Myocyte (in vitro differentiated cells): ENCODE measurements at regions not wholly inside any gene's neighbourhood (a gene's known extent, or its start where the extent isn't known, plus 50 kb on each side); places are given as distances from the start of the nearest gene placed in this dataset.

ENCODE experiments used
- DNase-seq: peaks from one replicate; pipeline ENCODE4 v3.0.0-alpha.2; 2012; ENCODE audit warnings: low read depth

DNA sequence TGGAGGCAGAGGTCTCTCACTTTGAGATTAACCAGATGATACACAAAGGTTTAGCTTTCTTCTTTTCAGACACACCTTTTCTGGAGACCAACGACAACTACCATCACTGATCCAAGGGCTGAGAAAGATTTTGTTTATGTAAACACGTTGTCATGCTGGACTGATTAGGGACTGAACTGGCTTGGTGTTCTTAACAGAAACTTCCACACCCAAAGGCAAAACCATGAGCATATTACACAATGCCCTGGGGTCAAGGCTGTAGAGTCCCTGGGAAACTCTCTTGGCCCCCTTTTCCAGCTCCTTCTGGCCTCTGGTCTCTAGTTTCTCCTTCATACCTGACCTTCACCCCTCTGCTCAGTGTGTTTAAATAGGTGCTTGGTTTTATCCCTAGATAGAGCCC is 447.0 kb upstream of the TCF4 start:
- no peak for DNase-seq

DNA sequence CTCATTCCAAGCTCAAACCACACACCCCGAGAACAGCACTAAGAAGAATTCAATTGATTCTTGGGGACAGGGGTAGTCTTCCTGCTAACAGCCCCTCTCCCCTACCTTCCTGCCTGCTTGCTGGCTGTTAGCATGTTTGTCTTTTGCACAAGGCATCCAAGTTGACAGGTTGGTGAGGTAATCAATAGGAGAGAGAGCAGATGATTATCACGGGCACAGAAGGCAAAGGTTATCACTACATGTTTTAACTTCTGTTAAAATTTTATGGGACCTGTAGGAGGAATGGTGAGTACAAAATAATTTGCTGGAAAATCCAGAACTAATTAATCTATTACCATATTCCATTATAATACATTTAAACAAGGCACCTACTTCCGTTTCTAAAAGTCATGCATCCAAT is 442.1 kb upstream of the TCF4 start:
- no peak for DNase-seq

DNA sequence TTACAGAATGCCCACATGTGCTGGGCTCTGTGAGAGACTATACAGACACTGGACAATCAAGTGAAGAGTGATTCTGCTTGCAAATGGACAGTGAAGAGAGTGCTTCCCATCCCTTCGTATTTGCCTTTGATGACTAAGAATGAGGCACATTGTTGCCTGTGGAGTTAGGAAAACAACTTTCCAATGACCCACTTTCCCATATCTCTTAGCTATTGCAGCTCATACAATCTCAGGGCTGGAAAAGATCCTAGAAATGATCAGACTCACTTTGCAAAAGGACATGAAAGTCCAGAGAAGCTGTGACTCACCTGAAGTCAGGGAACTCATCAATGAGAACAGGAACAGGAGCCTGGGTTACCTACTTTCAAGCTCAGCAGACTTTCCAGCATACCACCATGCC is 440.5 kb upstream of the TCF4 start:
- DNase-seq: no peak

DNA sequence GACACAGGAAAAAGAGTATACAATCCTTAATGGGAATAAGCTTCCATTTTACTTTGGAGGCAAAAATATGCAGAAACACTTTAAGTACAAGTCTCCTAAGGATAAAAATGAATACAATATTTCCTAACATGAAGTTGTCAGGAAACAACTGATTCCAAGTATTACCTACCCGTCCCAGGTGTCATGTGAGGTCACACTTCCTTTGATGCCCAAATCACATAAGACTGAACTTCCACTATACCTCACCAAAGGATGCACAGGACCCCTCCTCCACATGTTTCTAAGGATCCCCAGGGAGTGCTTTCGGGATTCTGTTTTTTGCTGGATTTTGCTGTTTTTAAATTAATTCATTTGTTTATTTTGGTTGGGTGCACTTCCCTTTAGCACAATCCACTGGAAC is 438.5 kb upstream of the TCF4 start:
- no peak for DNase-seq

DNA sequence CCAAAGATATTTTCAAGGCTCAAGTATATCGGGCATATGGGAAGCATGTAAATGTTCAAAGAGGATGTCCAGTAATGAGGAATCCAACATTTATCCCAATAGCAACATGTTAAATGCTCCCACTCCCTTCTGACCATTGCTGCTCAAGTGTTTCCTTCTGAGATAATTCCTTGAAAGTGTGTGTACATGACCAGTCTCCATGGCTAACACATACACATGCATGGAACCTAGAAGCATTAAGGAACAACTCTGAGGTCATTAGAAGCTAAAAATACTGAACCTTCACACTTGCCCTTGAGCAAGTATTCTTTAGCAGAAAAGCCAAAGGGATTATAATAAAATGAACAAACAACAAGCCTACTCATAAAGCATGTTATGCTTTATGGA is 433.8 kb upstream of the TCF4 start:
- DNase-seq: no peak

DNA sequence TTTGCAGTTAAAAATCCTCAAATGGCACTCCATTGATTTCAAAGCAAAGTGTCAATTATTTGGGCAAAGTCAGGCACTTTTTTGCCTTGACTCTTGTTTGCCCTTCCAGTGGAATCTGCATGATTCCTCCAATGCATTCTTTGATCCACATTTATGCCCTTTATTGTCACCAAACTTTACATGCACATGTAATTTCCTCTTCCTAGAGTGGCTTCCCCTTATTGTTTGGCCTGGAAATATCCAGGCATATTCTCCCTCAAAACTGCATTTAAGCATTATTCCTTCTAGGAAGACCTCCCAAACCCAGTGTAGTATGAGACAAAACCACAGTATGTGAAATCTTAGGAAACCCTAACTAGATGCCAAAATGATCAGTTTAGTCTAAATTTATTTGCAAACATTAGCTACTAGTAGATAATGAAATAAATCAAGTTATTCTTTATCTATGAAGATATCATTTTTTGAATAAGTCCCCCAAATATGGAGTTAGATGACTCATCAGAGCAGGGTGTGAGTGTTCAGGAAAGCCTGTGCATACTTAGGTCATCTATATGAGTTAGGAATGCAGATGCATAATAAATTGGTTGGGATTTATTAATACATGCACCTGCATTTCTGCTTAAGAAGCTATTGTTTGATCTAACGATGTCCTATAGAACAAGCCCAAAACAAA is 433.3 kb upstream of the TCF4 start:
- no peak for DNase-seq

DNA sequence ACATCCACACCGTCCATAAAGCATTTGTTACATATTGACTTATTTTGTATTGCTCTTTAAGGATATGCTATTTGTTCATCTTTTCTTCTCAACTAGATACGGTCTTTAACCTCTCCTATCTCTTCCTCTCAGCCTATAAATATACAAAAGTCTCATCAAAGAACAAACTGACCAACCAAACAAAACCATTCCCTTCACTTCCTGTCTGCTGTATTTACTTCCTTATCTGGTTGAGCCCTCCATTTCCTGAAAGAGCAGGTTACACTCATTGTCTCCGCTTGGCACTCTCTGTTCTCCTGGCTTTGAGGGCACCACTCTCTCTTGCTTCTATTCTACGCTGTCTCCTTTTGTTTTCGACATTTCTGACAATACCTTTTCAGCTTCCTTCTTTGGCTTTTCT is 431.9 kb upstream of the TCF4 start:
- no peak for DNase-seq

DNA sequence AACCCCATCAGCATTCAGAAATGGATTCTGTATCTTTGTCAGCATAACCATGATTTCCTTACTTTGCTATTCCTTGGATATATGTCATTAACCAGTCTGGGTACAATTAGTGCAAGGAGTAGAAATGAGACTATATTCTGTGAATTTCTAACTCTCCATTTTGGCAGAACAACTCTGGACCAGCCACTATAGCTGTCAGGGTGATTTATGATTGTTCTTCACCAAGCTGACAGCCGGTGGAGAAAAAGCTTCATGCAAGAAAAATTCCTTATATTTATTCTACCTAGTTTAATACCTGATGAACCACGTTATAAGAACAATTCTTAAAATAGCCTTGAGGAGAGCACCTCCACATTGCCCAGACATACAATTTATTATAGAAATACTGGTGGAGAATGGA is 431.2 kb upstream of the TCF4 start:
- no peak for DNase-seq

DNA sequence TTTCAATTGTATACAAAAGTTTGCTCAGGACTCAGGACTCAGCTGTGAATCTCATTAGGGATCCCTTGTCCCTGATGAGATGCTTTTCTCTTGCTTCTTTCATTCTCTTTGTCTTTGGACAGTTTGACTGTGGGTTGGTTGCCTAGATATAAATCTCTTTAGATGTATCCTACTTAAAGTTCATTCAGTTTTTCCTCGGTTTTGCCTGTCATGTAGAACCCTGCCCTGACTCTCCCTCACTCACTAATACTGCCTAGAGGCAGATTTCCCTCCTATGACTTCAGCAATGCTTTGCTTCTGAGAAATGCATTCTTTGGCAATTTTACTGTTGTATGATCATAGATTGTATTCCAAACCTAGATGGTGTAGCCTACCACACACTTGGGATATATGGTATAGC is 421.4 kb upstream of the TCF4 start:
- no peak for DNase-seq

DNA sequence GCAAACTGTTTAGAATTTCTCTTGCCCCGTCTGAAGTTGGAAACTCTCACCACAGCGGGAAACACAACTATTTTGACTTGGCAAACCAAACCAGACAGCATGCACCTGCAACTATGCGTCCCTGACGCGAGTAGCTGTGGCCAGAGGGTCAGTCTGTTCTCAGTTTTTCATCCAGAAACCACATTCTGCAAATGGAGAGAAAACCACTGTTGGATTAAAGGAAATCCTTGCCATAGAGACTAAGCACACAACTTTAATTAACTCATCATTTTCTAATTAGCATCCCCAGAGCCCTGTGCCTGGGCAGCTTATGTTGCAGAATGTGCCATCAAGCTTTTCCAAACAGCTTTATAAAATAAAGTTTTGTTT is 415.7 kb upstream of the TCF4 start:
- DNase-seq: no peak

DNA sequence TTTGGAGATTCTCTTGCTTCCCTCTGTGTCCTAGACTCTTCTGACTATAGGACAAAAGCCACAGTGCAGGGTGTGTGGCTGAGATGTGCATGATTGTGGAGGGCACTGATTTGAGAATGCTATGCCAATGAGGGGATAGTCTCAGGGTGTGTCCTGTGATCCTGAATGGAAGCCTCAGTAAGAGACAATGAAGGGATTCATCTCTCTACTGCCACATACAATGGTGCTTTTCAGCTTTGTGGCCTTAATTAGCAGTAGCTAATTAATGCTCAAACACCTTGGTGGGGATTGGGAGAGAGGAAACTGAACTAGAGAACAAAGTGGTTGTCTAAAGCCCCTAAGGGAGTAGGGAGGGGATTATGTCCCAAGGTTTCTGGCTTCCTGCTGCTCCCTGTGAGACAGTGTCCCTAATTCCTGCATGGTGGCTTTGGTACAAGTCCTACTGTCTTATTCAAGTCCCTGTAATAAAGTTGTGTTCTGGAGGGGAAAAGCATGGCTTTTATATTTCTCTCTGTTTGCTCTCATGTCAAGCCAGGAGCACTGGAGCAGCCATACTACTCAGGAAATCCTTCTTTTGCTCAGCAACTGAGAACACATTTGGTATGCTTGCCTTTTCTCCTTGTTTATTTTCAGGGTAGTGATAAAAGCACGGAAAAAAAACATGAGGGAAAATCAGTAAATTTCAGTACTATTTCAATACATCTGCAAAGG is 415.2 kb upstream of the TCF4 start:
- no peak for DNase-seq

DNA sequence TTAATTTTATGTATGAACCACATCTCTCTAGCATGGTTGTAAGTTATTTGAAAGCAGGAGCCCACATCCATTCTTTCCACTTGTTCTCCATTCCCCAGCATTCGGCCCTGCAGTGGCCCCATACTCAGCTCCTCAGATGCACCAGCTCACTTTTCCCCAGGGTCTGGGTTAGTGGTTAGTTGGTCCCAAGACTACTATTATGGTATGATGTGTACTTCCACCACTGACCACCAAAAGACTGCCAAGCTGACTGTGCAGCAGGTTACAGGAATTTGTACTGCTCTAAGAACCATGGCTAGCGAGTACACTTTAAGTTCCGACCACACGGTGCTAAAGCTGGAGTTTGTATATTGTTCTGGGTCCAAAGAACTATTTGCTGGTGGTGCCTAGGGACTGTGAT is 413.6 kb upstream of the TCF4 start:
- DNase-seq: peak; percentile 68

DNA sequence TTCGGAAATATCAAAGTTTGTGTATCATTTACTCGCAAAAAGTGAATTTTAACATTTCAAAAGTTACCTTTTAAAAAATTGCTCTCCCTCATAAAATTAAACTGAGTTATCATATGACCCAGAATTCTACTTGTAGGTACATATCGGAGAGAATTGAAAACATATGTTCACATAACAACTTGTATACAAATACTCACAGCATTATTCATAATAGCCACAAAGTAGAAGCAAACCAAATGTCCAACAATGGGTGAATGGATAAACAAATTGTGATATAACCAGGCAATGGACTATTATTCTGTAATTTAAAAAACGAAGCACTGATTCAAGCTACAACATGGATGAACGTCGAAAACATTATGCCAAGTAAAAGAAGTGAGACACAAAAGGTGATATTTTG is 412.0 kb upstream of the TCF4 start:
- DNase-seq: no peak

DNA sequence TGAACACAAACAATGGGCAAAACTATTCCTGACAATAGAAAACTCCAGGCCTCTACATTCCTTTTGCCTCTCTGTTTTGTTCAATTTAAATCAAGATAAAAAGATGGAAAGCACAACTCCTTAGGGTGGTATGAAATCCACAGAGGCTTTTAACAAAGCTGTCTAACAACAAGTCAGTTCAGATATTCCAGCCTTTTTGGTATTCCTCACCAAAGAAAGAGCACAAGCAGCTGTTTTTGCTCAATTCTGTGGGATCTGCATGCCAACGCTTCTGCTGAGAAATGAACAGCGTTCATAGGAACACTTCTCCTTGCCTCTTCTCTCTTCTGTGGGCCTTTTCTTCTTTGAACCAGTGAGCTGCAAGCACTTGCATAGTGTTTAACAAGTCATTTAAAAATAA is 411.6 kb upstream of the TCF4 start:
- no peak for DNase-seq

DNA sequence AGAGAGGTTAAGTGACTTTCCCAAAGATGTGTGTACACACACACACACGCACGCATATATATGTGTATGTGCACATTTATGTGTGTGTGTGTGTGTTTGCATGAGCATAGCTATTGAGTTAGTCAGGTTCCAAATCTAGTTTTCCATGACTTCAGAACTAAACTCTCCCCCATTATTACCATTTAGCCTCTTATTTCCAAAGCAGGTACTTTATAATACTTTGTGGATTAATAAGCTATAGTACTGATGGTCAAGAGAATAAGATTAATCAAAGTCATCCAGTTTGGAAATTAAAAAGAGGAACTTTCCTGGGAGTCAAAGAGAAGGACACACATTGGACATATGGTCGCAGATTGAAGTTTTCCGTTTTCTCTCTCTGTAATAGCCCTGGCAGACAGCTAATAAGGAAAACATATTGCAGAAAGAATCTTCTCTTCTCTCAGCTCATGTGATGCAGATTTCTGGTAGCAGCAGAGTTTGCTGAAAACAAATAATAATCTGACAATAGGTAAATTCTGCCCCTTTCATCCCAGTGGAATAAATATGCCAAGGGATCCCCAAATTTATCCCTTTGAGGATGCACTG is 410.9 kb upstream of the TCF4 start:
- no peak for DNase-seq

DNA sequence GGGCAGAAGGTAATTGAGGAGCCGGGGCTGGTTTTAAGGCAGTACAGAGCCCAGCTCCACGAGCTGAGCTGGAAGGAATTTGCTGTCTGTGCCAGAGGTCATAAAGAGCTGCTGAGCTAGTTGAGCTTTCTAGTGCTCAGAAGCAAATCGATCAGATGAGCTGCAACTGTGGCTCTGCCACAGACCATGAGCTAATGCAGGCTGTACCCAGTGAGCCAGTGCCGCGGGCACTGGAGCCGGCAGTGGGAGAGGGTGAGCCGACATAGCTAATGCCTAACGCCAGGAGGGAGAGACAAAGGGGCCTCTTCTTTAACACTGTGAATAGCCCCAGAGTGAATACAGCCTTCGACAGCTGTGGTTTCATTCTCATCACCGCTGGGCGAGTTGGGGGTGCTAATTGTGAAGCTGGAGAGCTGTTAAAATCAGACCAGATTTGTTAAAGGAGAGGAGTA is 410.1 kb upstream of the TCF4 start:
- DNase-seq: peak; percentile 55

DNA sequence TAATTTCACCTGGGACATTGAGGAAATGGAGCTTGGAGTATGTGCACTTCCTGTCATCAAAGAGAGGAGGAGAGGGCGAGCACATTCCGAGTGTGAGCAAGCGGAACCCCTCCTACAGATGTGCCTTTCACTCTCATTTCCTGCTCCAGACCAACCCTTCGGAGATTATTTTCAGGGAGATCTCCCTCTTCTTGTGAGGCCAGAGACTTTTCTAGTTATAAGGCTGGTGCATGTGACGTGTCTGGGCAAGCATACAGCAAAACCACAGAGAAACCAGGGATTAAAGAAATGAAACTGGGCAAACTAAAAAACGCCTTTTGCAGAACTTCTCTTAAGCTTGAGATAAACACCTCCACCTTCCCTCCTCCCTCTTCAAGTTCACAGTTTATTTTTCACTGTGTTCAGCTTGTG is 409.2 kb upstream of the TCF4 start:
- DNase-seq: peak; percentile 19

DNA sequence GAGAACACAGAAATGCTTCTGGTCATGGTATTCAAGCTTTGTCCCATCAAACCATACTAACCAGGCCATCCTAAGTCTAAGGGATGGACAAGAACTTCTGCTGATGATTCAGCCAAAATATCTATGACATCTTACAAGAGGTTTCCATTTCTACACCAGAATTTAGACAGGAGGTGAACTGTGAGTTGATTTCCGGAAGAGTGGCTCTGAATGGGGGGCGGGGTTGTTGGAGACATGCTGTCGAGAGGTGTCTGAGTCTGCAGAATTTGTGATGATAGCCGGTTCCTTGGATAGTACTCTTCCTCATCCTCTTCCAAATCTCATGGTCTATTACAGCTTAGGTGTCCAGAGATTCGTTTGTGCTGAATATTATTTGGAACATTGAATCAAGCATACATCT is 408.7 kb upstream of the TCF4 start:
- no peak for DNase-seq

DNA sequence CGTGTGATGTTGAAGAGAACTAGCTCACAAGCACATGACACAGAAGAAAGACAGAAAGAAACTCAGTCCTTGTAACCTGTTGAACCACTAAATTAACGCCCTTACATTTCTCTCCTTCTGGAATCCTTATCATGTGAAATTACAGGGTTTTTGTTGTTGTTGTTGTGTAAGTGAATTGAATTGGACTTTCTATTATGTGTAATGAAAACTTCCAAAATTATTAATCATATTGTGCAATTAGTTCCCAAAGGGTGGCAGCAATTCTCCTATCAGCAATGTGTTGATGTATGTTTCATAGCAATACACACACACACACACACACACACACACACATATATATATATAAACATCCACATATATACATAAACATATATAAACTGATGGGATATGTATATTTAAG is 402.2 kb upstream of the TCF4 start:
- no peak for DNase-seq

DNA sequence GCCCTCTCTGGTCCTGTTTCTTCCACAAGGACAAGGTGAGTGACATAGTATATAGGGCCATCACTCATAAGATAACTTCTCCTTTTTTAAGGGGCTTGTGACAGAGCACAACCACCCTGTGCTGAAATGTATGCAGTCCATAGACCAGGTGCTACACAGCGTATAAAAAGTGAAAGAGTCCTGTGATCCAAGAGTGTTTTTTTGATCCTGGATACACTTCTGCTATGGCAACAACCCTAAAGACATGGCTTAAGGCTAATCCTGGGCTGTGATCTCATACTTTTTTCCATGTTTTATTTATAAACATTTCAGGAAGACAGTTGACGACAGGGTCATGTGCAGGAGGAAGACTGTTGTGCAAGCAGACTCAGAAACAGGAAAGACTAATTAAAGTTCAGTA is 400.5 kb upstream of the TCF4 start:
- peak; percentile 67 for DNase-seq

DNA sequence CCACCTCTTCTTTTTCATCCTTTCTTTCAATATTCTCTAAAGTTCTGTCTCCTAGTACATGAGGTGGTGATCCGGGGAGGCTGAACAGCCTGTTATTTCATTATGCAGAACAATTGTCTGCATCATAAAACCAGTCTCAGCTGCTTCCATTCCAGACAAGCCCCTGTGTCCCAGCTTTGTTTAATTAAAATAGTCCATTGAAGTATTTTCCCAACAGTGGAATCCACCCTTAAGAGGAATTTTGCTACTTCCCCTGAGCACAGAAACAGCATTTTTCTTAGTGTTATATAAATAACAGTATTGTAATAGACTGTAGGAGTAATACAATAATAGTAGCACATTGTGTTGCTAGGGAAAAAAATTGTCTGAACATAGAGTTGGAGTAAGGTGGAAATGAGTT is 395.4 kb upstream of the TCF4 start:
- DNase-seq: peak; percentile 18

DNA sequence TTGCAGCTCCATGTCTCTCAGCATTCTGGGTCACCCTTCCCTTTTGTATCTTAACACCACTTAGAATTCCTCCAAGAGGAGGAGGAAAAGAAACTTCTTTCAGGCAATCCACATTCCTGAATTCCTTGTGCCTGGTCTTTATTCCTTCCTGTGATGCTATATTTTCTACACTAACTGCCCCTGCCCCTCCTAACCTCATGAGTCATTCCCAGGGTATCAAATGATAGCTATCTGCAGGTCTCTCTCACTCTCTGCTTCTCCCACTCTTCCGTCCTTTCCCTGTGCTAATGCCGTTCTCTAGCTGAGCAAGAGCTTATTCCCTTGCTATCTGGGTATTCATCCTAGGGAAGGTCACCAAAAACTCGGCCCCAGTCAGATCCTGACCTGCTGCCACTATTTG is 395.0 kb upstream of the TCF4 start:
- peak; percentile 47 for DNase-seq
